GM19452 (cell line): ENCODE measurements at regions not wholly inside any gene's neighbourhood (a gene's known extent, or its start where the extent isn't known, plus 50 kb on each side); places are given as distances from the start of the nearest gene placed in this dataset.

Source experiments
- ATAC-seq: cut with Tn5 transposase; IDR thresholded peaks from one replicate; pipeline ENCODE4 v1.9.1; 2021; ENCODE audit not compliant: unreplicated experiment

DNA sequence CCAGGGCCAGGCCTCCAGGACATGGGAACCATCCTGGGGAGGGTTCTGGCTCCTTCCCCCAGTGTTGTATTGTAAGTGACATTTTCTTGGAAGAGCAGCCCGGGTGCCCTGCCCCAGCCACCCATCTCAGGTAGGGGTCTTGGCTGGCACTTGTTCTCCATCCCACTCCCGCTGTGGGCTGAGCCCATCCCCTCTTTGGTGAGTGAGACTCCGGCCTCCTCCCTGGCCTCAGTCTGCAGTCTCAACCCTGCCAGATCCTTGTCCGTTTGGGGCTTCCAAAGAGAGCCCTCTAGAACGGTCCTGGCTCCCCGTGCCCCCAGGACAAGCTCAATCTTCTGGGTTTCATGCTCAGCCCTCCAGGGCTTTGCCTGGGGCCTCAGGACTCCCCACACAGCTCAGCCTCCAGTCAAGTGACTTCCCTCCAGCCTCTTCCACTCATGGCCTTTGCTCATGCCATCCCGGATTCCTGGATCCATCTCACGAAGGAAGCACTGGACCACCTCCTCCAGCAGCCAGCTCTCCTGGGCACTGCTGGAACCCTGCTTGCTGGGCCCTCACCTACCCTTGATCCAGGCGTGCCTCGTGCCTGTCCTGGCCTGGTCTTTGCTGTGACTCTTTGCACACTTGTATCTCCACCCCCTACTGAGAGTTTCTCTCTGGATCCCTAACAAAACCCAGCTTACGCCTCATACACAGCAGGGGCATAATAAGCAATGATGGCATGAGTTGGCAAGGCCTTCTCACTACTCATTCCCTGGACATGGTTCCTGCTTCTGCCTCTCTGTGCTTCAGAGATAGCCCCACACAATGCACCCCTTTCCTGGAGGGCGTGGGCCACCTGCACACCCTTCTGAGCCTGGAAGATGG, 297.4 kb upstream of the RTL1 start:
- no peak for ATAC-seq

DNA sequence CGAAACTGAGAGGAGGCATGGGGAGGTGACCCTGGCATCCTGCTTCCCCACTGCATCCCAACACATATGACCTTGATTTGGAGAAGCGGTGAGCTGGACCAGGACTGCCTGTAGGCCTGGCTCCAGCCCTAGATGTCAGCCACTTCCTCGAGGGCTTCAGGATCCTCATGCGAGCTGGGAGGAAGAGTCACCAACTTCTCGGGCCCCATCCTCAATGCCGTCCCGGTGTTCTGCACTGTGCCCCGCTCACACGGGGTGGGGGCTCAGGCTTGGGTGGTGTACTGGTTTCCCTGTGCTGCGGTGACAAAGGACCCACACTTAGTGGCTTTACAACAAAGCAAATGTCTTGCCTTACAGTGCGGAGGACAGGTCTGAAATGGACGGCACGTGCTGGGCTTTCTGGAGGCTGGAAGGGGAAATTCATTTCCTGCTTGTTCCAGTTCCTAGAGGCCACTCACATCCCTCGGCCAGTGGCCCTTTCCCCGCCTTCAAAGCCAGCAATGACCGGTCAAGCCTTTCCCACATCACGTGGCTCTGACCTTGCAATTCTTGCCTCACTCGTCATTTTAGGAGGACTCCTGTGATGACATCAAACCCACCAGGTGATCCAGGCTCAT, 298.1 kb upstream of the RTL1 start:
- ATAC-seq = no peak

DNA sequence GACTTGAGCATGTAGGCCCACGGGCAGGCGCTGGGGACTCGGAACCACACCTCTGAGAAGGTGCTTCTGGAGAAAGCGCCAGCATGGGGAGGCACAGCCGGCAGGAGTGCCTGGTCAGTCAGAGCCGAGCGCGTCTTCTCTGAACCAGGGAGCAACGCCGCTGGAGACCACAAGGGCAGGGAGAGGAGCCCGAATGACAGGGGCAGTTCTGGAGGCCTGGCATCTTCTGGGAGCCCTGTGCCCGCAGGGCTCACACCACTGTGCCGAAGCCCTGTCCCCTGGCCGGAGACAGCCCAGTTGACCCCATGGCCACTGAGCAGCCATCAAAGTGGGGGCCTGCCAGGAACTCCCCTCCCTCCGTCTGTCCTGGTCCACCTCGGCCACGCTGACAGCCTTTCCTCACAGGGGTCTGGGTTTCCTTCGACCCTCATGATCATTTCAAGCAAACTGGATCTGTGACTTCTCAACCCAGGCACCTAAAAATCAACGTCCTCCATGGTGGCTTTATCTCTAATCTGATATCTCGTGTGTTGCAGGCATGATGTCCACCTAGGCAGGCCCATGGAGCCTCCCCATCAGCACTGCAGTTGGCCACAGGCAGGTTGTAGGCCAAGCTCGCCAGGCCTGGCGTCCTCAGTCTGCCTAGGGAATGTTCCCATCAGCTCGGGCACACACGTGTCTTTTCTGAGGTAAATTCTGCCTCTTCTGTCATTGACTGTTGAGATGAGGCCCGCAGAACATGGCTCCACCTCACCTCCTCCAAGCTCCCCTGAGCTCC, 299.3 kb upstream of the RTL1 start:
- no peak for ATAC-seq

DNA sequence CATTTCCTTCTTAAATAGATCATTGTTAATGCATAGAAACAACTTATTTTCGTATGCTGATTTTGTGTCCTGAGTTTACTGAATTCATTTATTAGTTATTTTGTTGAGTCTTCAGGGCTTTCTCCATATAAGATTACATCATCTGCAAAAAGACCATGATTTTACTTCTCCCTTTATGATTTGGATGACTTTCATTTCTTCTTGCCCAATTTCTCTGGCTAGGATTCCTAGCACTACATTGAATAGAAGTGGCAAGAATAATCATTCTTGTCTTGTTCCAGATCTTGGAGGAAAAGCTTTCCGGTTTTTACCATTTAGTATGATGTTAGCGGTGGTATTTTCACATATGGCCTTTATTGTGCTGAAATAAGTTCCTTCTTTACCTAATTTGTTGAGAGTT, 303.0 kb upstream of the RTL1 start:
- no peak for ATAC-seq

DNA sequence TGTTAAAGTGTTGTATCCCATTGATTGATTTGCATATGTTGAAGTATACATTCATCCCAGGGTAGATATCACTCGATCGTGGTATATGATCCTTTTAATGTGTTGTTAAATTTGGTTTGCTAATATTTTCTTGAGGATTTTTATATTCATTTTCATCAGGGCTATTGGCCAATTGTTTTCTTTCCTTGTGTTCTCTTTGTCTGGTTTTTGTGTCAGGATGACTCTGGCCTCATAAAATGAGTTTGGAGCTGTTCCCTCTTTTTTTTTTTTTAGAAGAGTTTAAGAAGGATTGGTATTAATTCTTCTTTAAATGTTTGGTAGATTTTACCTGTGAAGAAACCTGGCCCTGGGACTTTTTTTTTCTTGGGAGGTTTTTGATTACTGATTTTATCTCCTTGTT, 303.5 kb upstream of the RTL1 start:
- ATAC-seq = no peak

DNA sequence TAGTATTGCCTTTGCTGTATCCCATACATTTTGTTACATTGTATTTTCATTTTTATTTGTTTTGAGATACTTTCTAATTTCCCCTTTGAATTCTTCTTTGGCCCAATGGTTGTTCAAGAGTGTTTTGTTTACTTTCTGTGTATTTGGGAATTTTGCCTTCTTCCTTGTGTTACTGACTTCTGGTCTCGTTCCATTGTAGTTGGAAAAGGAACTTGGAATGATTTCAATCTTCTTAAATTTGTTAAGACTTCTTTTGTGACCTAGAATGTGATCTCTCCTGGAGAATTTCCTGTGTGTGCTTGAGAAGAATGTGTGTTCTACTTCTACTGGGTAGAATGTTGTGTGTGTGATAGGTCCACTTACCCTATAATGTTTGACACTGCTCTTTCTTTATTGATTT, 304.4 kb upstream of the RTL1 start:
- no peak for ATAC-seq

DNA sequence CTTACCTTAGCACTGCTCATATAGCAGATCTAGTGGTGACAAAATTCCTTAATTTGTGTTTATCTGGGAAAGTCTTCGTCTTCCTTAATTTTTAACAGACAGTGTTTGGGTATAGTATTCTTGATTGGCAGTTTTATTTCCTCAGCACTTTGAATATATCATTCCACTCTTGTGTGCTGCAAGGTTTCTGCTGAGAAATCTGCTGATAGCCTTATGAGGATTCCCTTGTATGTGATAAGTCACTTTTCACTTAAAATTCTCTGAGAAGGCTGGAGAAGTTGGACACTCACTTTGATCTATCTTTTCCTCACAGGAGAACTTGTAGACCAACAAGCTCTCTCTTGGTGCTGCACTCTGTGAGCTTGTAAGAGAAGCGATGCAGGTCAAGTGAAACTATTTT, 306.1 kb upstream of the RTL1 start:
- no peak for ATAC-seq

DNA sequence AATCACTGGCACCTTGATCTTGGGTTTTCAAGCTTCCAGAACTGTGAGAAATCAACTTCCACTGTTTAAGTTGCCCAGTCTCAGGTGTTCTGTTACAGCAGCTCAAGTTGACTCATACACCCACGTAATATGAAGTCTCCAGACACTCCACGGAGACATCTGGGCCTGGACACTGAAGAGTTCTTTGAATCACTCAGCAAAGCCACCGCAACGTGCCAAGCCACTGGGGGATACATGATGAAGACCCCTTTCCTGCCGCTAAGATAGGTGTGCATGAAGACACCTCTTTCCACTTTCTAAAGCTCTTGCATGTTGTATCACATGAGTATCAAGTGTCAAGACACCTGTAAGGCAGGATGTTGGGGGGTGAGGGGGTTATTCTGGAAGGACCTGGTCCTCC, 311.7 kb upstream of the RTL1 start:
- ATAC-seq = no peak

DNA sequence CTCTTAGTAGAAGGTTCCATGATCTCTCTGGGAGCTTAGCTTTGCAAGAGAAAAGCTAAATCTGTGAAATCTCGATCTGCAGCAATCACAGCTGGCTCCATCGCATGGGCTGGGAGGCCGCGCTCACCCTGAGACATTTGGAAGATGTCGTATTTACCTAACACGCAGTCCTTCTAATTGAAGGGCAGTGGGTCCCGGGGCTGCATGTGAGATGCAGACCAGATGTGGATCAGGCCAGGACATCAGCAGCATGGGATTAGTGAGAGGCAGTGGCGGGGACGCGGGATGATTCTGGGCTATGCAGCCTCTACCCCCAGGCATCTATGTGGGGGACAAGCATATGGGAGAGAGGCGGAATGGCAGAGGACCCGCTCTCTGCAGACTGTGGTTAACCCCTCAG, 312.4 kb upstream of the RTL1 start:
- no peak for ATAC-seq

DNA sequence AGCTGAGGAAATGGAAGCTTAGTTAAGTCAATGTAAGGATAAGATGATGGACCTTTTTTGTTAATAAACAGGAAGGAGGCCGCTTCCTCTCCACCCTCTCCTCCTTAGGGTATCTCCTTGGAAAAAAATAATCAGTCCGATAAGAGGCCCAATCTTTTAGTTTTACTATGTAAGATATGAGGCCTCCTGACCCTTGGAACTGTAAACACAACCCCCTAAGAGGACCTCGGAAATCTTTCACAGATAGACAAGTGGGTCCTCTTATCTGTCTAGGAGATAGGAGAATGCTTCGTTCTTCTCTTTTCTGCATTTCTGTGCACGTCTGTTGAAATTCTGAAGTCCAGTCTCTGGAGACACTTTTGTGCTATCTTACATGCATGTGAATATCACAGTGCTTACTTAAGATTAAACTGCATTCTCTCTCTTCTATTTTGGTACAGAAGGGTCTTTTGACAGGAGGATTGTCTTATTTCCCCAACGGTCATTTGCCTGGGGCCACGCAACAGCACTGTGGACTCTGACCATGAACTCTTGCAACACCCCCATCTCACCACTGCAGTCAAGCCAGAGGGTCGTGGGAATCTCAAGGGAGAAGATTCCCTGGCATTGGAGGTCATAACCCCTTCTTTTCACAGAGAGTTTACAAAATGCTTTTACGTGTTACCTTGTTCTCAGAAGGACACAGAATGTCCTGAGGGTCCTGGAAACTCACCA, 313.0 kb upstream of the RTL1 start:
- no peak for ATAC-seq

DNA sequence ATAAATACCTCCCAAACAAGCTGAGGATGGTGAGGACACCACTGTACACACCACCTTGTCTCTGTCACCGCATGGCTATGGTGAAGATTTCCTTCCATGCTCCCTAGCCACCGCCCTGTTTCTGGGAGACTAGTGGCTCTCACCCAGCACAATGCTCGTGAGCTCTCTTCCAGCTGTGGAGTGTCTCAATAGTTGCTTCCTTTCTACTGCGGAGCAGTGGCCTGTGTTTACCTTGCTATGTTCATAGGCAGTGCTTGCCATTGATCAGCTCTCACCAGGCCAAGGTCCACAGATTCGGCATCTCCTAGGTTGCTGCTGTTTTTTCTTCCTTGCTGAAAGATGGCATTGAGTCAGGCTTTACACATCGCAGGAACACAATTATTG, 313.6 kb upstream of the RTL1 start:
- ATAC-seq = no peak

DNA sequence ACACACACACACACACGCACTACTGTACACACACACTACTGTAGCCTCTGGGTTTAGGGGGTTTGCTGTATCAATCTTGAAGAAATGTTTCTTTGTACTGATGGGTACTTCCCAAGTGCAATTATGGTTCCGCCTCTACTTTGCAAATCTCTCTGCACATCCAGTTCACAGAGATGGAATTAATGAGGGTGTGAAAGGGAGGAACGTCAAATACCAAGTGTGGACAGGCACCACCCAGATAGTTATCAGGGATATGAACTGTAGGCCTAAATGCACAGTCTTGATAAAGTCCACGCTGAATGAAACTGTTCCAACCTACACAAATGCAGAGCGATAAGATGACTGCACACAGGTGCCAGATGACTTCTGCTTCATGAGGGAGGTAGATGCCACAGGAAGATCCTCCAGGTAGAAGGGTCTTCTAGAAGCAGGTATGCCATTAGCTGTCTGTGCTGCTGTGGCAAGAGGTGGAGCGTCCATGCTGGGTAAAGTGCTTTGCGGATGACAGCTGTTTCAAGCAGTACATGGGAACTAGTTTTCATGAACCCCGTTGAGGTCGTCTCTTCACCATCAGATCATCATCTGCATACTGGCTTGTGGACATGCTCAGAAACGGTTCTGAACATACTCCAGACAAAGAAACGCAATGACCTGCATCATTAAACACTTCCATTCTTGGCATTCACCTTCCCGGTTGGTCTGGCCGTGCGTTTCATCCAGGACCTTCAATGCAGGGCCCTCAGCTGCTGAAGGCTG, 314.3 kb upstream of the RTL1 start:
- ATAC-seq = no peak

DNA sequence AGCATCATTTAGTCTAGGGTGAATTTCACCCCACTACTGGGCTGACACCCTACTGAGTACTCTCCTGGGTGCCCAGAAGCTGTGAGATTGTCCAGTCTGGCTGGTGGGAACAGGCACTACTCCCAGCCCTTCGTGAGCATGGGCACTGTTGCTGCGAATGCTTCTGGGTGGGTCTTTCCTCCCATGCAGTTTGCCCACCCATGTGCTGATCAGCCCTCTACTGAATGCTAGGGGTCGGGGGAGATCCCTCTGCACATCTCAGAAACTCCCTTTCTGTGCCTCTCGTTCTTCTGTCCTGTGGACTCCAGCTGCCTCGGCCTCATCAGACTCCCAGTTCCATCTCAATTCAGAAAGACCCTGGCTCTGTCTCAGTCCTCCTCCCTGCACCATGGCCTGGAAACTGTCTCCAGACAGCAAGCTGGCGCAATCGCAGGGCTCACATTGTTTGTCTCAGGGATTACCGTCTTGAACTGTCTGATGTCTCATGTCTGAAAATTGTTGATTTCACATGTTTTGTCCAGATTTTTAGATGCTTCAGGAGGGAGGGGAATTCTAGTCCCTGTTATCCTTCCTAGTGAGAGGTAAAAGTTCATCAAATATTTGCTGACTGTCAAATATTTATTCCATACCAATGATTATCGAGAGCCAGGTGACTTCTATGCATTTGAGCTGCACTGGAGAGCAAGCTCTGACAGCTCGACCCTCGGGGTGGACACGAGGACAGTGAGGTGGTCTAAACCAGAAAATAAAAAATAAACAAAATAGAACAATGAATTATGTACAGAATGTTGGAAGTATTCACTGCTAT, 316.6 kb upstream of the RTL1 start:
- no peak for ATAC-seq

DNA sequence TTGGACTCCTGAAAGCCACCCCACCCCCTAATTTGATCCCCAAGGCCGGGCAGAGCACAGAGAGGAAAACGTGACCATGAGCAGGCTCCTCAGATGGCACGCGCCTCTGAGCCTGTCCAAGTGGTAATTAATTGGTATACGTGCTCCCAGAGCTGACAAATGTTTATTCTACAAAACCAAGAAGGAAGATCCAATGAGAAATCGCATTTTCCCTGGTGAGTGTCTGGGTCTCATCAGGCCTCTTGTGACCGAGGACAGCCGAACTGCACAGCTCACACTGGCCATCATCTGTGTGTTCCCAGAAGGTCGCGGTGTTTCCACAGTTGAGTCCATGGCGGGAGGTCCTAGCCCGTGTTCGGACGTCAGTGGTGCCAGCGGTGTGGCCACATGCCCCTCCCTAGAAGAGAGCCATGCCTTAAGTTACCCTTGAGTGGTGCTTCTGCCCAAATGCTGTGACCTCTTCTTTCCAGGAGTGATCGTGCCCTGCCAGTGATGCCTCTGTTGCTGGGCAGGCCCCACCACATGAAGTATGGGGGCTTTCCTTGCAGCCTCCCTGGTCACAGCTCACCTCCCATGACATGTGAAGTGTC, 317.5 kb upstream of the RTL1 start:
- ATAC-seq = no peak

DNA sequence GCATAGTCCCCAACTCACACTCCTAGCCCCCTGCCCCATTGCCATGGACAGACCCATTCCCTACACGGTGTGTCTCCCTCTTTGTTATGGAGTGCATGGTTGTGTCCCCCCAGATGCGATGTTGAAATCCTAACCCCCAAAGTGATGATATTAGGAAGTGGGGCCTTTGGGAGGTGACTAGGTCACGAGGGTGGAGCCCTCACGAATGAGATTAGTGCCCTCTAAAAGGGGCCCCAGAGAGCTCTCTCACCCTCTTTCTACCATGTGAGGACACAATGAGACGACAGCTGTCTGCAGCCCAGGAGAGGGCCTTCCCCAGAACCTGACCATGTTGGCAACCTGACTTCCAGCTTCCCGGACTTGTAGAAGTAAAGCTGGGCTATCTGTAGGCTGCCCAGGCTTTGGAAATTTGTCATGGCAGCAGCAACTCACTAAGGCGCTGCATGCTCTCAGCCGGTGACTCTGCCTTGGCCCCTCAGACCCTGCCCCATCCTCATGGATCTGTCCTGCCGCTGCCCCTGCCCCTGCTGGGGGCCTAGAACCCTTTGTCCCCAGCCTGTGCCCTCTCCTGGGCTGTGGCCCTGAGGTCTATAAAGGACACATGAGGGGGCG, 318.1 kb upstream of the RTL1 start:
- ATAC-seq = no peak

DNA sequence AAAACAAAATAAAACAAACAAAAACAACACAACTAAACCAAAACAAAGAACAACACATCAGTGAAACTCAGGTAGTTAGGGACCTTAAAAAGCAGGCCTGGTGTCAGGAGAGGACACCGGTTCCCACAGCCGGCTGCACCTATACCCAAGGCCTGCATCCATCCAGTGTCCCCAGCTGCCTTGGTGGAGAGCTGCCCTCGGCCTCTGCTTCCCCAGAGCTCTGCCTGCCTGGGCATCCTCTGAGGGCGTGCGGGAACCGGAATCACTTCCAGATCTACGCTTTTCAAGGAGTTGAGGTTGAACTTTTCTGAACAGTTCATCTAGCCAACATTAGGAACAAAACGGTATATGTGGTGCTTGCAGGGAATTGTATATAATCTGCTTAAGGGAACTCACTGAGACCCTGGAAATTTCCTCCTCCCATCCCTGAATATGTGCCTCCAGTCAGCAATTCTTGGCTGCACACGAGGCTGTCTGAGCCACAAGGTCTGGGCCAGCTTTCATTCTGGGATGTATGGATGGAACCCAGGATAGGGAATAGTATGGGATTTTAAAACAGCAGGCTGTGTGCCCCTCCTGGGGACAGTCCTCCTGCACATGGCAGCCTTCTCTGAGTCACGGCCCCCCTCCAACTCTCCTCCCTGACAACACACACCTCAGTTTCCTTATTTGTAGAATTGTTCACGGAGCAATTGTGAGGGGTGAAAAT, 319.0 kb upstream of the RTL1 start:
- no peak for ATAC-seq

DNA sequence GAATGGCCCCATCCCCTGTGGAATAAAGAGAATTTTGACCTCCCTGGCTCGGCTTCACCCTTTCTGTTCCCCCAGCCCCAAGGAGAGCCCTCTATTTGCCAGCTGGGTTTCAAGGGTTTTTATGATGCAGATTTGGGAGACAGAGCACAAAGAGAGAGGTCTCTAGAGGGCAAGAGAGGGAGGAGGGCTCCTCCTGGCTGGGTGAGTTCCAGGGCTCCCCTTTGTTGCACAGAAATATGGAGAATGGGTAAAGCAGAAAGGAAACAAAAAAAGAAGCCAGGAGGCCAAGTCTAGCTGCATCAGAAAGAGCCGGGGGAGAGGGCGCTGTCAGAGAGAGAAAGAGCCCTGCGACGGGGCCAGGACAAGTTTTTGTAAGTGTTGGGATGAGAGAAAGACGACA, 319.6 kb upstream of the RTL1 start:
- no peak for ATAC-seq

DNA sequence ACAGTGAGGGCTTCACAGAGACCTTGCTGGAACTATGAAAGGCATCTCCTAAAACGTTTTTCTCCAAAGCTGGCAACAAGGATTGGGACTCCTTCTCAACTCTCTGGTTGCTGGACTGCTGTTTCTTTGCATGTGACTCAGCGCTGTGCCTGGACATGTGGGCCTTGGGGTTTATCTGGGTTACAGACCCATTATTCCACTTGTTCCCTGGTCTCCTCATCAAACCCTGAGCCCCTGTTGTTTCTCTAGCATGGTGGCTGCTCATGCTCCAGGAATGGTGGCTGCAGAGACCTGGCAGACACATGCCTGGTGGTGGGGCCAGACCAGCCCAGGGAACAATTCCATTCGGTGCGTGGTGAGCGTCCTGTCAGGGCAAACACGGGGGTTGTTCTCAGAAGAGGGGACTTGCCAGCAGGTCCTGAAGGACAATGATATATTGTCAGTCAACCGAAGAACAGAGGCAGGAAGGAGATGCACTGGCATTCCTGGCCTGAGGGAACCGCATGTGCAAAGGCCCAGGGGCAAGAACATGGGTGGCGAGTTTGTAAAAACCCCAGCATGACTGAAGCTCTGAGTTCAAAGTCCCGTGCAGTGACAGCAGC, 320.1 kb upstream of the RTL1 start:
- no peak for ATAC-seq
